NCI-H526 treated with DMSO at 0.1 percent for 48 hours (cell line): ENCODE measurements at regions not wholly inside any gene's neighbourhood (a gene's known extent, or its start where the extent isn't known, plus 50 kb on each side); places are given as distances from the start of the nearest gene placed in this dataset.
"Not testable (repeated sequence)": the region's sequence is repeated elsewhere in the genome, so short reads cannot be mapped to it uniquely, and the experiment has no call there.

Experiments used
- DNase-seq: peaks from one replicate; lab custom pipeline; 2025; lab: John Stamatoyannopoulos, UW

DNA sequence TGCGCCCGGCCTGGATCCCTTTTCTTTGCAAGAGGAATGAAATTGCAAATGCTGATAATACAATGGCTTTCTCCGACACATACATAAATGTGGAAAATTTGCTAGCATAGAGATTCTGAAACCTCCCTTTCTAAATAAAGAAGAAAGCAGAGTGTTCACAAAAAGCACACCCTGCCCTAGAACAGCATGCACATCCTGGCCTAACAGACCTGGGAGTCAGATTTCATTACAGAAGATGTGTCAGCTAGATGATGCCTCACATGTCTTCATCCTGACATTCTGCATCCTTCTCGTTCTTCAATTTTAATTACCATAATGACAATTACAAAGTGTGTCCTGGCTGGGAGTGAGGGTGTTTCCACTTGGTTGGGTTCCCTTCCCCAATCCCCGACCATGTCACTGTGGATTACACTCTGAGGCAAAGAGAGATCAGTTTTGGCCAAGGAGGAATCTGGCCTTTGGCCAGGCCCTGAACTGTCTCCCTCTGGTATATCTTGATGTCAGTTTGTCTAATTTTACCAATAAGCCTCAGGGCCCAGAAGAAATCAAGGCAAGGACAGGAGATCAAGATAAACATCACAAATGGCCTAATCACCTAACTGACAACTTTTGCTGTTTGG lies 104.9 kb upstream of the SPATA12 start:
- DNase-seq, result no peak

DNA sequence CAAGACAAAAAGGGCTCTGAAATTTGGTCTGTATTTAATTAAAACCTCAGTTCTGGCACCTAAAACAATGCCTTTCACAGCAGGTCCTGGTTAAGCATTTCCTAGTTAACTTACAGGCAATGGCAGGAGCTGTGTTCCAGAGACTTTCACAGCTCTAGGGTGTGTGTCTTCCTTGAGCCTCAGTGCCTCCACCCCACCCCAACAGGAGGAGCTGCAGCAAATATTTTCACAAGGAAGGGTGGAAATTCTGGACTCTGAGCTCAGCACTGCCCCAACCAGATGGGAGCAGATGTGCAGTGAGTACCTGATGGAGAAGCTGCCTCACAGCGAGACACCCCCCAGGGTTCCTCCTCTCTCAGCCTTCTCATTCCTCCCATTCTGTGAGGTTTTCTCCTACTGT lies 106.3 kb upstream of the SPATA12 start:
- DNase-seq, result no peak

DNA sequence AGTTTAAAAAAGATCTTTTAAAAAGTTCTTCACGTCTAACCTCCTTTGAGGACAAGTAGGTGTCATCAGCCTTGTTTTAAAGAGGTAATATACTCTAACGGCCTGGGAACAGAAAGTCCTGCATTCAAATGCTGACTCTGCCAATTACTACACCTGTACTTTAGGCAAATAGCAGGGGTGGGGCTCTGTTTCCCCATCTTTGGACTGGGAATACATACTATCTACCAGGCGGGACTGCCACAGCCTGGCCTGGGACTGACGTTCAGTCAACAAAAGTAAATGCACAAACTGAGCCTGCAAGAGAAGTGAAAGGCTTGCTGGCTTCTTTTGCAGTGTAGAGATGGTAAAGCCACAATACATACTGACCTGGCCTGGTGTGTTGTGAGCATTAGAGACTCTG lies 107.6 kb upstream of the SPATA12 start:
- no peak for DNase-seq

DNA sequence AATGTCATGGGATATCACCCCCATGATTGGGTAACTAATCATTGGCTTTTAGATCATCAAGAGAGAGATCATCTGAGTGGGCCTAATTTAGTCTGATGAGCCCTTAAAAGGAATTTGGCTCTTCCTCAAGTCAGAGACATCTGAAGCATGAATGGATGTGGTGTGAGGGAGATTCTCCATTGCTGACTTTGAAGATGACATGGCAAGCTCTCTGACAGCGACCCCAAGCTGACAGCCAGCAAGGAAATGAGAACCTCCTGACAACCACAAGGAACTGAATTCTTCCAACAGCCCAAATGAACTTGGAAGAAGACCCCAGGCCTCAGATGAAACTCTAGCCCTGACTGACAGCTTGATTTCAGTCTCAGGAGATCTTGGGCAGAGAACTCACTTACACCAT lies 108.4 kb upstream of the SPATA12 start:
- DNase-seq, result no peak

DNA sequence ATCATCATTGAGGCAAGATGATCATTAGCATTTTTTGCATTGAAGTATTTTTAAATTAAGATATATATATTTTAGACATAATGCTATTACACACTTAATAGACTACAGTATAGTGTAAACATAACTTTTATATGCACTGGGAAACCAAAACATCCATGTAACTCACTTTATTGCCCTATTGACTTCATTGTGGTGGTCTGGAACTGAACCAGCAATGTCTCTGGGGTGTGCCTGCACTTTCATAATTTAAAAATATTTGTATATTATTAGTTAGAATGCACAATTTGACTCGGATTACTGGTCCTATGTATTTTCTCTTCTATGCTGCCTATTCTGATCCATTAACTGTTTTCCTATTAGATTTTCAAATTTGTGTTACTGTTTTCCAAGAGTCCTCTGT lies 109.1 kb upstream of the SPATA12 start:
- DNase-seq, result no peak

DNA sequence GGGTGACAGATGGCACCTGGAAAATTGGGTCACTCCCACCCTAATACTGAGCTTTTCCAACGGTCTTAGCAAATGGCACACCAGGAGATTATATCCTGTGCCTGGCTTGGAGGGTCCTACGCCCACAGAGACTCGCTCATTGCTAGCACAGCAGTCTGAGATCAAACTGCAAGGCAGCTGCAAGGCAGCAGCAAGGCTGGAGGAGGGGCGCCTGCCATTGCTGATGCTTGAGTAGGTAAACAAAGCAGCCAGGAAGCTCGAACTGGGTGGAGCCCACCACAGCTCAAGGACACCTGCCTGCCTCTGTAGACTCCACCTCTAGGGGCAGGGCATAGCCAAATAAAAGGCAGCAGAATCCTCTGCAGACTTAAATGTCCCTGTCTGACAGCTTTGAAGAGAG lies 115.1 kb upstream of the SPATA12 start:
- DNase-seq, result not testable (repeated sequence)

DNA sequence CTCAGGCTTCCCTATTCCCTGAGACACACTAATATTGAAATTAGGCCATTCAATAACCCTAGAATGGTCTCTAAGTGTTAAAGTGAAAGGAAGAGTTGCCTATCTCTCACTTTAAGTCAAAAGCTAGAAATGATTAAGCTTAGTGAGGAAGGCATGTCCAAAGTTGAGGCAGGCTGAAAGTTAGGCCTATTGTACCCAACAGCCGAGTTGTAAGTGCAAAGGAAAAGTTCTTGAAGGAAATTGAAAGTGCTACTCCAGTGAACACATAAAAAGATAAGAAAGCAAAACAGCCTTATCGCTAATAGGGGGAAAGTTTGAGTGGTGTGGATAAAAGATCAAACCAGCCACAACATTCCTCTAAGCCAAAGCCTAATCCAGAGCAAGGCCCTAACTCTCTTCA lies 117.9 kb upstream of the SPATA12 start:
- no peak for DNase-seq

DNA sequence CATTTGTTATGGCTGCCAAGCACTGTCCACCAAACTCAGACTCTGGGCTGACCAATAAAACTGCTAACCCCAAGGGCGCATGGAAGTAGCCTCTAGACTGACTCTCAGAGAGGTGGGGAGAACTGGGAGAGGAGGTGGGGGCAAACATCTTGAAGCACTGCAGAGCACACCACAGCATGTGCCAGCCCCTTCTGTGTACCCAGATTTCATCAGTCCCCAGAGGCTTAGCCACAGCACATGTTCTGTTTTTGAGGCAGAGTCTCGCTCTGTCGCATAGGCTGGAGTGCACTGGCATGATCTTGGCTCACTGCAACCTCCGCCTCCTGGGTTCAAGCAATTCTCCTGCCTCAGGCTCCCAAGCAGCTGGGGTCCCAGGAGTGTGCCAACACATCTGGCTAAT lies 119.5 kb upstream of the SPATA12 start:
- DNase-seq, result no peak

DNA sequence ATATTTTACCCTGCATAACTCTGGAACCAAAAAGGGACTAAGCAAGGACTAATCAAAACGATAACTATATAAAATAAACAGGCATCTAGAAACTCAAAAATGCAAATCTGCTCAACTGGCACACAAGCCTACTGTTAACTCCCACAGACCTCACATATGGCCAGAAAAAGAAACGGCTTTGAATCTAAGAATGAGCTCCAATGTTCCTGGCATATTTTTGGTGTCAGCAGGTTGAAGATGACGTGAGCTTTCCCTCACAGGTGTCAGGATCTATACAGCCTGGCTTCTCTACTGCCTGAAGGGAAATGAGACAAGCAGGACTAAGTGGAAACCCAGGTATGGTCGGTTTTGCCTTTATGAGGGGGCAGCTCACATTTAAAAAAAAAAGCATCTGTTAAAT lies 120.1 kb upstream of the SPATA12 start:
- no peak for DNase-seq

DNA sequence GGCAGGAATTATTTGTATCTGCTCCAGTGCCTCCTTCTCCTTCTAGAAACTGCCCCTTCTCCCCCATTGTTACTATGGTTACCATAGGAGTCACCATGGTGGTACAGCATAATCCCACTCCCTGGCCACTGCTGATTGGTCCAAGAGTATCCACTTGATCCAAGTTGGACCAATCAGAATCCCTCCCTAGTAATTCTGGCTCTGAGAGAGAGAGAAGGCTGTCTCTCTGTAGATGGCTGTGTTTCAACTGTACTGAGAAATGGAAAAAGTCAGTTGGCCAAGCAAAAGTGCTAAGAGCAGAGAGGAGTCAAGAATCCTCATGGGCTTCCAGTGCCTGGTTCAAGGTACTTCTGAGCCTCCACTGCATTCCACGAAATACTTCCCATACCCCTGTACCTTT lies 120.6 kb upstream of the SPATA12 start:
- no peak for DNase-seq

DNA sequence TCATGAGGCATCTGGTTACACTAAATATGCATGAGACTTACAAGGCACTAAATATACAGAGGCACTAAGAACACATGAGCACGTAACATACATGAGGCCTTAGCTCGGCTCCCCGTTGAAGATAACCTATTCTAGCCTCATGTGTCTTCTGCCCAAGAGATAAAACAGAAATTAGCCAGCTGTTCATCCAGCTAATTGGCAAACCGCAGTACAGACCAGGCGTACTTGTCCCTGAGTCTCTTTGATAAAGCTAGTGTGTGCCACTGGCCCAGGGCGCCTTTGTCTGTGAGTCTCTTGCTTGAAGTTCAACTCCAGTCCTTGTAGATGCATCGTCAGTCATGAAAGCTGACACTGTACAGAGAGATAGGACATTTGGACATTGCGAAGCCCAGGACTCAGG lies 121.9 kb upstream of the SPATA12 start:
- DNase-seq, result peak; percentile 49

DNA sequence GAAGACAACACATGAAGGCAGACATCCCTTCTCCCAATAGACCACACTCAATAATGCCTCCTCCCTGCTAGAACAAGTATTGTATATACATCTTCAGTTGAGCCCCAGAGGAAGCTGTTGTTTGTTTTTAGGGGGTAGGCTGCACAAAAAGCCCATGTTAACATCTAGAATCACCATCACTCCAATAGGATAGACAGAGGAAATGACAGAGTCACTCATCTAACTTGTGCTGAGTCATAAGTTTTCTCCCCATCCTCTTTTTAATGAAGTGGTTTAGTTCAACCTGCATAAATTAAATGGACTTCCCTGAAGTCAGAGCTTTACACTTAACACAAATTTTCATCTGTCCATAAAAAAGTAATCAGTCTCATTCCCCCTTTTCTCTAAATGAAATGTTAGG lies 122.9 kb upstream of the SPATA12 start:
- no peak for DNase-seq

DNA sequence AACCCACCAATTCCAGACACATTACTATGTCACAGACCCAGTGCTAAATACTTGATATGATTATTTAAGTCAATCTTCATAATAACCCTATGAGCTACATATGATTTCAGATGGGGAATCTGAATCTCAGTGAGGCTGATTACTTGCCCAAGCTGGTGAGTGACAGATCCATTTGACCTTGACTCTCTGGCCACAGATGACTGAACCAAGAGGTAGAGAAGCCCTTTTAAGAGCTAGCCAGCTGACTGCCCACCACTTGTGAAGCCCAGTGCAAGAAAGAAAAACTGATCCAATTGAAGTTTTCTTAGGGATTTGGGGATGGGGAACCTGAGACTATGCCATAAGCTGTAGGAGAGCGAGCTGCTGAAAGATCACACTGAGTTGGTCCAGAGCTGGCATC lies 124.7 kb upstream of the SPATA12 start:
- no peak for DNase-seq

DNA sequence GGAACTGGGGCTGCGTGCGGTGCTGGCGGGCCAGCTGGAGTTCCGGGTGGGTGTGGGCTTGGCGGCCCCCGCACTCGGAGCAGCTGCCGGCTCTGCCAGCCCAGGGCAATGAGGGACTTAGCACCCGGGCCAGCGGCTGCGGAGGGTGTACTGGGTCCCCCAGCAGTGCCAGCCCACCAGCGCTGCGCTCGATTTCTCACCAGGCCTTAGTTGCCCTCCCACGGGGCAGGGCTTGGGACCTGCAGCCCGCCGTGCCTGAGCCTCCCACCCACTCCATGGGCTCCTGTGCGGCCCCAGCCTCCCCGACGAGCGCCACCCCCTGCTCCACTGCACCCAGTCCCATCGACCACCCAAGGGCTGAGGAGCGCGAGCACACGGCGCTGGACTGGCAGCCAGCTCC lies 126.0 kb upstream of the SPATA12 start:
- not testable (repeated sequence) for DNase-seq

DNA sequence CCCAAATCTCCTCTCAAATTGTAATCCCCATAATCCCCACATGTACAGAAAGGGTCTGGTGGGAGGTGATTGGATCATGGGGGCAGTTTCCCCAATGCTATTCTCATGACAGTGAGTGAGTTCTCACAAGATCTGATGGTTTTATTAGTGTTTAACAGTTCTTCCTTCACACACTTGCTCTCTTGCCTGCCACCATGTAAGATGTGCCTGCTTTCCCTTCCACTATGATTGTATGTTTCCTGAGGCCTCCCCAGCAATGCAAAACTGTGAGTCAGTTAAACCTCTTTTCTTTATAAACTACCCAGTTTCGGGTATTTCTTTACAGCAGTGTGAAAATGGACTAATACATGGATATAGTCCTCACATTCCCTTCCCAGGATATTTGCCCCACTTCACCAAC lies 126.7 kb upstream of the SPATA12 start:
- no peak for DNase-seq

DNA sequence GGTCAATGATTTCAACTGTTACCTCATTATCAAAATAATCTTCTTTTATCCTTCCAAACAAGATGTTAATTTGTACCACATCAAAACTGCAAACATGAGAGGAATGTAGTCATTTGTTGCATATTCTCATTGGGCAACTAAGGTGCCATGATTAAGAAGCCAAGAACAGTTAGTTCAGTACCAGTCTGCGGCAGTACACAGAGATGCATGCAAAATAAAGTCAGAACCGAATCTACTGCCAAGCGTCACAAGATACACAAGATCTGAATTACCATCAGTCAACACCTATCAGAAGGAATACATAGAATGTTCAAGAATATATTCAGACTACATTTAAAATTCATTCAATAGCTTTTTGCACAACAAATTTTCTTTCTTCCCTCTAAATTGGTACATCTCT lies 127.6 kb upstream of the SPATA12 start:
- no peak for DNase-seq

DNA sequence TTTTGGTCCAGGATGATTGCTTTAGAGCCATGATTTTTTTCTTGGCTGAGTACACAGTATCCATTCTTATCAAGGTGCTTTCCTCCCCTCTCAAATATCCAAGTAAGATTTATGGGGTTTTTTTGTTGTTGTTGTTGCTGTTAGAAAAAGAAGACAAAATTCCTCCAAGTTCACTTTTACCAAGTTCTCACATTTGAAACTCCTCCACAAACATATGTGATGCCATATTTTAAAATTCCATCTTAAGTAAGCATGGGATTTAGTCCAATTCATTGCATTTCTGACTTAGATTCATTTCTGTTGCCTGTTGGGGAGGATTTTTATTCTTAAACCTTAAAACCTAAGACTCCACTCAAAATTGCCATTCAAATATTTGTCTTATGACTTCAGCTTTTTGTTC lies 128.6 kb upstream of the SPATA12 start:
- no peak for DNase-seq

DNA sequence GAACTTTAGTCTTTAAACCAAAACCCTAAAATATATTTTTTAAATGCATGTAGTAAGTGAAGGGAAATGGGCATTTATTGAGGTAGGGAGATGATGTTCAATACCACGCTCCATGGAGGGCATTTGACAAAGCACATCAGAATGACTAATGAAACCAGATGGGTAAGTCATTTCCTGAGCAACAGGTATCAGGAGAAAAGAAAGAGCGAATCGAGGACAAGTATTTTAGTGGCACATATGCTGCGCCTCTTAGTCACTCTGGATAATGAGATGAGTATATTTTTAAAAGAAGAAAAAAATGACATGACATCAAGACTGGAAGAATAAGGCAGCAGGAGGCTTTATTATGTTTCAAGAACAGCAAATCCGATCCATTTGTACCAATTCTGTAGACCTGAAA lies 129.0 kb upstream of the ARHGEF3 start:
- DNase-seq, result no peak

DNA sequence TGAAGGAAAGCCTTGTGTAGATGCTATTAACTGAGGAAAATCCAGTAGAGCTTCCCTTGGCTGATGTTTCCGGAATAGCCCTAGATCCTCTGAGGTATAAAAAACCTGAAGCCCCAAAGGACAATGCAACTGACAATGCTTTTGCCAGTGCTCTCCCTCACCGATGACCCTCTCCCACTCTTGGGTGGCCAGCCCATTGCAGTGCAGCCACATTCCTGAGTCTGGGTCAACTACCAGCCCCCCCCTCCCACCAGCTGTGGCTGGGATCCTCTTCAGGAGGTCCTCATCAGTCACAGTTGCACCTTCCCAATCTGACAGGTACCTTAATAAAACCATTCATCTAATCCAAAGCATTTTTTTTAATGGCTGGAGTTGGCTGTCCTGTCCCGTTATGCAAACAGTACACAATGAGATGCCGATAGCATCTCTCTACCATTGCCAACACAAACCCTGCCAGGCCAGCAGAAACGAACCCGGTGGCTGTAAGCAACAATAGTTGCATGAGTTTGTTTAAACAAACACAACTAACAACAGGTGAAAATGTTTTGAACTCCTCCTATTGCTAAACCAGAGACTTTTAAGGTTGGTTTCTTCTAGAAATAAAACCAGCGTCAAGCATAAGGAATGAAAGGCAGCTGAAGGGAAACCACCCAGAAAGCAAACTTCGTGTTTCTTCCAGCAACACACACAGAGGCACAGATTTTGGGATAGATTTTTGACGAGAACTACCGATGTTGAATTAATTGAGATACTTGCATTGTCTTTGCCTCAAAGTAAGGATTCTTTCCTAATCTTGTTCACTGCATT lies 128.3 kb upstream of the ARHGEF3 start:
- no peak for DNase-seq

DNA sequence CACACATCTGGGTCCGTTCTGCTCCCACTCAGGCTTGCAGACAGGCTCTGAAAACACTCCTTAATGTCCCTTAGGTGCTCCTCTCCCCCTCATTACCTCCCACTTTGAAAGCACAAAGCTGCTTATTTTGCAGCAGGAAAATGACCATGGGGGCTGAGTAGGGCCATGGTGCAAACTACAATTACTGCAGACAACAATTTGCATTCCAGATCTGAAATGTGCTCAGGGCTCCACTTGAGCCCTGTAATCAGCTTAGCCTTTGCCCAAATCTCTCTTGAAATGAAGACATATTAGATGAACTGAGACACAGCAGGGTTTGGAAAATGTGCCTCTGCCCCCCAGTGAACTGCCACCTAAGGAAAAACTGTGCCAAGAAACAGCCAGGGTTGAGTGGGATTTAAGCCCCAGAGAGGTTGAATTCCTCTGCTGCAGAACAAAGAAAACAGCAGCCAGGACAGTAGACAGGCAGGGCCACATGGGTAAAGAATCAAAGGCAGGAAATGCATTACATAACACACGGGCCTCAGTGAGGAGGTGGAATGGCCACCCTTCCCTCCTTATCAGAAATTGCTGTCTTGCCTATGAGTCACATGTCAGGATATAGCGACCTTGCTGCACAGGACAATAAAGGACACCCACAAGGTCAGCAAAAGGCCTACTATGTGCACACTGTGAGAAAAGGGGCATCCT lies 126.8 kb upstream of the ARHGEF3 start:
- DNase-seq, result no peak

DNA sequence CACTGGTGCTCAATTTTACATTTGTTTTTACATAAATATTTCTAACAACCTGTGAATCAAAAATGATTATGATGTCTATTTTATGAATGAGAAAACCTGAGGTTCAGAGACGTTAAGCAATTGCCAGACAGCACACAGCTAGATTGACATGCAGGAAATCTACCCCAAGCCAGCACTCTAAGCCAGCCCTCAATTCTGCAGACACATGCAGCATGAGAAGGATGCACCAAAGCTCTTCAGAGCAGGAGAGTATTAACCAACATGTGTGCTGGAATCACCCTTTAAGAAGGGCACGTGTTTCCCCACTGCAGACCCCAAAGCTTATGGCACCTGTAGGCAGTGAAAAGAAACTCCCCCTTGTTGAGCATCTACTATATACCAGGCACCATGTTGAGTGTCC lies 126.1 kb upstream of the ARHGEF3 start:
- no peak for DNase-seq

DNA sequence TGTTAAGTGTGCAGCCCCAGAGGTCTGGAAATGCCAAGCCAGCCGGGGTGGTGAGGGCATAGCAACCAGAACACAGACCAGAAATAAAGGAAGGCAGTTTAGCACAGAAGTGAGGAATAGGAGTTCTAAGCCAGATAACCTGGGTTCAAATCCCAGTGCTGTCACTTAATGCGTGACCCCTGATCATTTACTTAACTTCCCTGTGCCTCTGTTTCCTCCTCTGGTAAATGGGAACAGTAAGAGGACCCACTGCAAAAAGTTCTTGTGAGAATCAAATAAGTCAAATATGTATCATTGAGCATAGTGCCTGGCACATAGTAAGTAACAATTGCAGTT lies 125.2 kb upstream of the ARHGEF3 start:
- DNase-seq, result no peak

DNA sequence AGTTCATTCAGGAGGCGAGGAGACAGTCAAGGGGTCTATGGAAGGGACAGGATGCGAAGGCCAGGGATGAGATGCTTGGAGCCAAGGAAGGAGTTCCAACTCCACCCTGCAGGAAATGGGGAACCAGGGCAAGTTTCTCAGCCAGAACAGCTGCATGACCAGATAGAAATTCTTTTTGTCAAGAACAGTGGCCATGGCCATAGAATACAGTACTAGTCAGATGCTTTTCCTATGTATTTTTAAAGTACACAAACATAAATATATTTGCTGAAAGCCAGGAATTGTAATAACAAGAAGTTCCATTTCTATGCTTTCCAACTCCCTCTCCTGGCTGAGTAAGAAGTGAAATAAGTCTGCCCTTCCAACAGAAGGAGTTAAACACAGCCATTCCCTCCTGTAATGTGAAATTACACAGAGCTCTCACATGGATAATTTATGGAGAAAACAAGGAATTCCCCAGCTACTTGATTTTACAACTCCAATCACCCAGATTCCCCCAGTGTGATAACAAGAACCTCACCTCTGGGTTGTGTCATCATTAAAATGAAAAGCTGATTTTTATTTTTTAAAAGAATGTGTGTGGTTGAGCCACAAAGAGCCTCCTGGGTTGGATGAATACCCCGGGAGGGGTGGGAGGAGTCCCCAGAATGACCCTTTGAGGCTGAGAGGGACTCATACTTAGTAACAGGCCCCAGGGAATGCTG lies 124.6 kb upstream of the ARHGEF3 start:
- no peak for DNase-seq
